ENCODE measurements at regions not wholly inside any gene's neighbourhood (a gene's known extent, or its start where the extent isn't known, plus 50 kb on each side); places are given as distances from the start of the nearest gene placed in this dataset.
A peak's percentile ranks its signal among the peaks of the same experiment; 100 is the strongest.

DNA sequence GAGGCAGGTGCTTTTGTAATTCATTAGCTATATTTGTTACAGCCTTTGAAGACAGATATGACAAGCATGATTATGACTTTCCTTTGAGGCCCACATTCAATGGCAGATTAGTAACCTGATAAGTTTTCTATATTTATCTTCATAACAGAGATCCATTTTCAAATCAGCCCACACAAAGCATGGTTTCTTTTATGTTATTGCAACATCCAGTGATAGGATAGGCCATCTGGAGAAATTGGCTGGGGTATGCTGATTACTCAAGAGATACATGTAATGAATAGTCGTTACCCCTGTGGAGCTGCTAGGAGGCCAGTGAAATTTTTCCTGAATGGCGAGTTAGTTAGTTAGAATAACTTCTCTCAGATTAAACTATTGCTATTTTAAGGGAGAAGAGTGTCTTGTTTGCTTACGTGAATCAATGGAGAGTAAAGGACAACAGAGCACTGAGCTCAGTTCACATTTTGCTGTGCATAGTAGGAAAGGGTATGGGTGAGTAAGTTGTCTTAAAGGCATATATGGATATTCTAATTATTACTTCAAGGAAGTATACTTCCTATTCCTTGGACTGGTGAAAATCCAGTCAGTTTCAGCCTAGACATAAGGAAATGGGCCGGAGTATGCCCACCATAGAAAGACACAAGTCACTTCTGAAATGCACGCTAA is 79.2 kb upstream of the DKK2 start:
- DNase-seq (ENCODE audit: low read depth) = no peak
- TF ChIP-seq, protein P1, sequence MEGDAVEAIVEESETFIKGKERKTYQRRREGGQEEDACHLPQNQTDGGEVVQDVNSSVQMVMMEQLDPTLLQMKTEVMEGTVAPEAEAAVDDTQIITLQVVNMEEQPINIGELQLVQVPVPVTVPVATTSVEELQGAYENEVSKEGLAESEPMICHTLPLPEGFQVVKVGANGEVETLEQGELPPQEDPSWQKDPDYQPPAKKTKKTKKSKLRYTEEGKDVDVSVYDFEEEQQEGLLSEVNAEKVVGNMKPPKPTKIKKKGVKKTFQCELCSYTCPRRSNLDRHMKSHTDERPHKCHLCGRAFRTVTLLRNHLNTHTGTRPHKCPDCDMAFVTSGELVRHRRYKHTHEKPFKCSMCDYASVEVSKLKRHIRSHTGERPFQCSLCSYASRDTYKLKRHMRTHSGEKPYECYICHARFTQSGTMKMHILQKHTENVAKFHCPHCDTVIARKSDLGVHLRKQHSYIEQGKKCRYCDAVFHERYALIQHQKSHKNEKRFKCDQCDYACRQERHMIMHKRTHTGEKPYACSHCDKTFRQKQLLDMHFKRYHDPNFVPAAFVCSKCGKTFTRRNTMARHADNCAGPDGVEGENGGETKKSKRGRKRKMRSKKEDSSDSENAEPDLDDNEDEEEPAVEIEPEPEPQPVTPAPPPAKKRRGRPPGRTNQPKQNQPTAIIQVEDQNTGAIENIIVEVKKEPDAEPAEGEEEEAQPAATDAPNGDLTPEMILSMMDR (IDR thresholded peaks at IDR 0.05; ENCODE audit: control insufficient read depth, insufficient read depth, low read depth, low read length, missing control alignments) = no peak

DNA sequence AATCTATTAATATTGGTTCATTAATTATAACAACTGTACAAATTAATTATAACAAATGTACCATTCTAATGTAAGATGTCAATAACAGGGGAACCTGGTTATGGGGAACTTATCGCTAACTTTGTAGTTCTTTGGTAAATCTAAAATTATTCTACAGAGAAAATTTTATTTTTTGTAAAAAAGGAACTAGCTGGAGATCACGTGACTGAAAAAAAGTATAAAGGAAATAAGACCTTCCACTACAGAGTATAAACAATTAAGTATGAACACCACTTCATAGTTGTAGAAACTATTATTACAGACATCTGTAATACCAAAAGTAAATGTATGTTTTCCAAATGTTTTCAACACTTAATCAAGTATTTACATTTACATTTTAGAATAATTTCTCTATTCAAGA is 77.9 kb upstream of the DKK2 start:
- no peak overlapping the region for H3K4me3 ChIP-seq (ENCODE audit: control insufficient read depth, low read depth, low read length)
- no peak for DNase-seq (ENCODE audit: low read depth)
- TF ChIP-seq, protein P1 (IDR thresholded peaks at IDR 0.05; ENCODE audit: control insufficient read depth, insufficient read depth, low read depth, low read length, missing control alignments) = no peak

More for the DNA sequence above, 79.2 kb upstream of the DKK2 start:
- H3K4me3 ChIP-seq (ENCODE audit: control insufficient read depth, low read depth, low read length) = no peak overlapping the region

DNA sequence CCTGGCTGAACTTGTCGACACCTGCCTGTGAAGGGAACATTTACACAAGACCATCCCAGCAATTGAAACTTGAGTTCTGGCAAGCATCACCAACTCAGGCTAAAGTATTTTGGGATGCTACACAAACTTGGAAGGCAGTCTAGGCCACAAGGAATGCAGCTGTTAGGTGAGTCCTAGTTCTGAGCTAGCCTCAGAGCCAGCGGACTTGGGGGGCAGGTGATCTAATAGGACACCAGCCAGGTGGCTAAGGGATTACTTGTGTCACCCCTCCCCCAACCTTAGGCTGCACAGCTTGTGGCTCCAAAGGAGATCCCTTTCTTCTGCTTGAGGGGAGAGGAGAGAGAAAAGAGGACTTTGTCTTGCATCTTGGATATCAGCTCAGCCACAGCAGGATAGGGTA is 62.3 kb upstream of the DKK2 start:
- no peak overlapping the region for H3K4me3 ChIP-seq (ENCODE audit: control insufficient read depth, low read depth, low read length)
- no peak for DNase-seq (ENCODE audit: low read depth)
- TF ChIP-seq, protein P1 (IDR thresholded peaks at IDR 0.05; ENCODE audit: control insufficient read depth, insufficient read depth, low read depth, low read length, missing control alignments) = no peak

DNA sequence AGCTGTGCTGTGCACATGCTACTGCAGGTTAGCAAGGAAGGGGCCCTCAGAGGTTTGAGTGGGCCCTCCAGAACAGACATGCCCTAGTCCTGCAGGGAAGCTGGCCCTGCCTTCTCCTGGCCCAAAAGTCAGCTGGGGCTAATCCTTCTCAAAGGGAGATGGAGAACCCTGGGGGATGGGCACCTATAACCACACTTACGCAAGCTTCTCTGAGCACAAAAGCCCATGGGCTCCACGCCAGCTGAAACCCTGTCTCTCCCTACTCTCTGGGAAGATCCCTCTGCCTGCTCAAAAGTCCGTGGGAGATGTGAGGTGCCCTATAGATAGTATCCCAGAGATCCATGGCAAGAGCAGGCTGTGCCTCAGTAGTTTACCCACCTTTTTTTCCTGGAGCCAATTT is 58.9 kb upstream of the DKK2 start:
- TF ChIP-seq, protein P1 (IDR thresholded peaks at IDR 0.05; ENCODE audit: control insufficient read depth, insufficient read depth, low read depth, low read length, missing control alignments) = no peak
- no peak overlapping the region for H3K4me3 ChIP-seq (ENCODE audit: control insufficient read depth, low read depth, low read length)
- no peak for DNase-seq (ENCODE audit: low read depth)

DNA sequence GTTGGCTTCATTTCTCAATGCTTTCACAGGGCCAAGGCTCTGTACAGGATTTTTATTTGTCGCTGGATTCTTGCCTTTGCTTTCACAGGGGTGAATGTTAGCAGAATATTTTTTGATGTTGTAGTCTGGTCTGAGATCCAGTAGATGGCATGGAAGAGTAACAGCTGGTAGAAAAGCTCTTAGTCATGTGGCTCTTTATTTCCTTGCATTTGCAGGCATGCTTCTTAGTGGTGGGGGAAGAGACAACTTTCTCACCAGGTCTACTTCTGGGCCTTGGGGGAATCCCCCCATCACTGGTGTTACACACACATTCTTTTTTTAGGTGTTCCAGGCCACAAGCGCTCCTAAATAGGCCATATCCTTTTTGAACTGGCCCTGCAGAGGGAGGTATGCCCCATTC is 58.2 kb upstream of the DKK2 start:
- H3K4me3 ChIP-seq (ENCODE audit: control insufficient read depth, low read depth, low read length) = no peak overlapping the region
- peak; percentile 23 for DNase-seq (ENCODE audit: low read depth)
- TF ChIP-seq, protein P1 (IDR thresholded peaks at IDR 0.05; ENCODE audit: control insufficient read depth, insufficient read depth, low read depth, low read length, missing control alignments) = peak; percentile 74

All from AG09309 (cell line).